GM13977 (cell line): ENCODE measurements at regions not wholly inside any gene's neighbourhood (a gene's known extent, or its start where the extent isn't known, plus 50 kb on each side); places are given as distances from the start of the nearest gene placed in this dataset.

Experiments
- DNase-seq: peaks from one replicate; pipeline ENCODE4 v3.0.0; 2012; ENCODE audit warnings: low spot score
- in situ Hi-C: fragments of 300-500 bp; cut with MboI; formaldehyde crosslinking; loops from one replicate; pipeline ENCODE4 v1.12.0; 2022; ENCODE audit warnings: low sequenced_read_pairs, low pct_unique_long_range_greater_than_20kb, mixed read lengths, inconsistent platforms; ENCODE audit not compliant: unreplicated experiment
- TF ChIP-seq, protein P1 (sequence below): IDR thresholded peaks from 2 replicates; pipeline ENCODE4 v1.5.1; 2012; ENCODE audit warnings: mild to moderate bottlenecking, control low read depth; ENCODE audit not compliant: insufficient read depth; ENCODE audit errors: extremely low read depth, missing control alignments

DNA sequence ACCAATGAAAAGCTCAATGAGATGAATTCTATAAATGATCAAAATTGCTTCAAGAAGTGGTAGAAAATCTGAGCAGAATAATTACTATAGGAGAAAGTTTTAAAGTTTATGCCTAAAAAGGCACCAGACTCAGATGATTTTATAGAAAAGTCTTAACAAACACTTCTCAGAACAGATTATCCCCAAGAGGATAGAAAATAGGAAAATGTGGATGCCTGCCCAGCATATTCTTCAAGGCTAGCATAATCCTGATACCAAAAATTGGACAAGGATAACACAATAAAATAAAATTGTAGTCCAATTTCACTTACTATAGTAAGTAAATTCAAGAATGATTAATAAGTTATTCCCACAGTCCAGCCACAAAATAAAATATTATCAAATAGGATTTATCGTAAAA is 397.0 kb downstream of the NR2F1-AS1 start:
- TF ChIP-seq, protein P1, sequence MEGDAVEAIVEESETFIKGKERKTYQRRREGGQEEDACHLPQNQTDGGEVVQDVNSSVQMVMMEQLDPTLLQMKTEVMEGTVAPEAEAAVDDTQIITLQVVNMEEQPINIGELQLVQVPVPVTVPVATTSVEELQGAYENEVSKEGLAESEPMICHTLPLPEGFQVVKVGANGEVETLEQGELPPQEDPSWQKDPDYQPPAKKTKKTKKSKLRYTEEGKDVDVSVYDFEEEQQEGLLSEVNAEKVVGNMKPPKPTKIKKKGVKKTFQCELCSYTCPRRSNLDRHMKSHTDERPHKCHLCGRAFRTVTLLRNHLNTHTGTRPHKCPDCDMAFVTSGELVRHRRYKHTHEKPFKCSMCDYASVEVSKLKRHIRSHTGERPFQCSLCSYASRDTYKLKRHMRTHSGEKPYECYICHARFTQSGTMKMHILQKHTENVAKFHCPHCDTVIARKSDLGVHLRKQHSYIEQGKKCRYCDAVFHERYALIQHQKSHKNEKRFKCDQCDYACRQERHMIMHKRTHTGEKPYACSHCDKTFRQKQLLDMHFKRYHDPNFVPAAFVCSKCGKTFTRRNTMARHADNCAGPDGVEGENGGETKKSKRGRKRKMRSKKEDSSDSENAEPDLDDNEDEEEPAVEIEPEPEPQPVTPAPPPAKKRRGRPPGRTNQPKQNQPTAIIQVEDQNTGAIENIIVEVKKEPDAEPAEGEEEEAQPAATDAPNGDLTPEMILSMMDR: no peak
- in situ Hi-C loops: no loop called here

DNA sequence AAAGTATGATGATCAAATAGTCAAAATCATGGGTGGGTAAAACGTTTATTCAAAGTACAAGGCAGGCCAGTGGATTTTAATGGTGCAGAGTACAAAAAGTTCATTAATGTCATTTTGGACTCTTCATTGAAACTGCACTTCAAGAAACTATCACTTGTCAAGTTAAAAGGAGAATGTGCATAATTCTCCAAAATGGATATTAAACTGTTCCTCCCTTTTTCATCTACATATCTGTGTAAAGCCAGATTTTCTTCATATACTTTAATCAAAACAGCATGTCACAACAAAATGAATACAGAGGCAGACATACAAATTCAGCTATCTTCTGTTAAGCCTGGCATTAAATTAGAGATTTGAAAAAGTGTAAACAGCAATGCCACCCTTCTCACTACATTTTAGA is 401.6 kb downstream of the NR2F1-AS1 start:
- in situ Hi-C loops: no loop called here
- no peak for DNase-seq
- TF ChIP-seq, protein P1: no peak

More for the DNA sequence above, 397.0 kb downstream of the NR2F1-AS1 start:
- DNase-seq: no peak

DNA sequence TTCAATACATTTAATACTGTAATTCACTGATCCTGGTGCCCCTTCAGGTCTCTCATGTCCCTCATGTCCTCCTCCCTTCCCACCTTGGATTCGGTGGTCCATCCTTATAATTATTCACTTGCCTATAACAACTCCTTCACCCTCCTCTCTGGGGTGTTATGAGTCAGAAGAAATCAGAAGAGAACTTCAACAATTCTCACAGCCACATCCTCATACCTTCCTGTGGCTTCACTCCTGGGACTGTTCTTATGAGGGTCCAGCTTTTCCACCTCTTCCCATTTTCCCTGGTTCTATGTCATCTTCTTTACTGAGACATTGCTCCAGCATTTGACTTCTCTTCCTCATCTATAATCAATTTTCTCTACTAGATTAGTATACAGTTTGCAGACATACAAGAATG is 406.1 kb downstream of the NR2F1-AS1 start:
- in situ Hi-C loops: no loop called here
- DNase-seq: no peak
- TF ChIP-seq, protein P1: no peak

DNA sequence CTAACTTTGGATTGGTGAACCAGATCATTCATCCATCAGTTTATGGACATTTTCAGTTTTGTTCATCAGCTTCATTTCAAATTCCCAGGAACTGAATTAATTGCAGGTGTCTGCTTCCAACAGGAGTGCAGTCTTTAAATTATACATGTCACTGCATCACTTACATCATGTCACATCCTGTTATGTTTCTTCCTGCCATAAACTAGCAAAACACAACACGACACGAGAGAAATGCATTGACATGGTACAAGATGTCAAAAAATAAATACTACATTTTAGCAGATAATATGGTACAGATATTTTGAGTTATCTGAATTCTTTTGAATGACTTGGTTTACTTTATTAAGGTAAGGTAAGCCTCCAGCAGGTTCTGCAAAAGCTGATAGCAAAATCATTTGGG is 415.5 kb downstream of the NR2F1-AS1 start:
- in situ Hi-C loops: no loop called here
- no peak for DNase-seq
- TF ChIP-seq, protein P1: no peak

DNA sequence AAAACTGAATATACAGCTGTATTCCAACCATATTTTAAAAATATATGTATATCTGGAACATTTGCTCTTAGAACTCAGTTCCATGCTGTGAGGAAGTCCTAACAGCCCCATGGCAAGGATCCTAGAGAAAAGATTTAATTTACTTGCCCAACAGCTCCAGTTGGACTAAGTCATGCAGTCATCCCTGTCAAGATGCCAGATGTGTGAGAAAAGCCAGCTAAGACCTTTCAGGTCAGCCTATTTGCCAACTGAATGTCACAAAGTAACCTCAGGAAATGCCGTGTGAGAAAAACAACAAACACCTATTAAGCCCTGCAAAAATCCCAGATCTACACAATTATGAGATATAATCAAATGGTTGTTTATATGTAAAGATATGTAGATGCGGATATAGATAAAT is 416.3 kb downstream of the NR2F1-AS1 start:
- in situ Hi-C loops: no loop called here
- TF ChIP-seq, protein P1: no peak
- DNase-seq: no peak

DNA sequence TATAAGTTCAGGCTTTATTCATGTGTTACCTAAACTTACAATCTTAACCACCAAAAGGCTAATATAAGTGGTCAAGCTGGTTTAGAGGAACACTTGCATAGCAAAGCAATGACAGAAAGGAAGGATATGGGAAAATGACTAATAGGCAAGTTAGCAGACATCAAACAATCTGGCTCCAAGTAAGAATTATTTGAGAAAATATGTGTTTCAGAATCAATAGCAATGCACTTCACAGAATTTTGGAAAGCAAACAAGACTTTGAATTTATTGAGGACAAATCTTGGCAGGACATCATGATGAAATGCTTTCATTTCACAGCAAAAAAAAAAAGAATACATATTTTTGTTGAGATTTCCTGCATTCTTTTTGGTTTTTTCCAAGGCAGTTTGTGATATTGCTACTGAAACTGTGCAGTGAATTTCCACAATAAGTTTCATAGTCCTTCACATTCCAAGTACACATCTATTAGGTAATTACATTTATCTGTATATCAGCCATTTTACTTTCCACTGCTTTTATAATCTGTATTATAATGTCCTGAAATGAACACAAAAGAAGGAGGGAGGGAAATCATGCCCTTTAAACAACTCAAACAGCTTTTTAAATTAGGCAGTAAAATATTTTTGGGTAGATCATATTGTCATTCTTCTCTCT is 417.9 kb downstream of the NR2F1-AS1 start:
- no peak for DNase-seq
- in situ Hi-C loops: no loop called here
- TF ChIP-seq, protein P1: no peak
